CD14-positive monocyte (primary cell): ENCODE measurements at regions not wholly inside any gene's neighbourhood (a gene's known extent, or its start where the extent isn't known, plus 50 kb on each side); places are given as distances from the start of the nearest gene placed in this dataset.

Experiments
- DNase-seq, 3 donors: peaks; one replicate each; pipeline ENCODE4 v3.0.0-alpha.2; 2011 to 2022
- H2AFZ ChIP-seq: 2 replicates; pipeline ENCODE4 v1.6.0; 2012; ENCODE audit warnings: mild to moderate bottlenecking, low read depth, low read length, inconsistent platforms; ENCODE audit not compliant: insufficient read depth, poor library complexity, severe bottlenecking
- H3K27ac ChIP-seq, 2 donors: 1 replicate in 1 of 2; 2 replicates in 1 of 2; pipeline ENCODE4 v1.5.1; 2012 to 2013; ENCODE audit warnings: low read length in 2 of 2, control low read depth in 1 of 2, inconsistent platforms in 1 of 2, low read depth in 1 of 2, mild to moderate bottlenecking in 1 of 2
- H3K27me3 ChIP-seq, 2 donors: one replicate each; pipeline versions ENCODE4 v1.6.0 to v1.6.1; 2011 to 2013; ENCODE audit warnings: low read length in 2 of 2; ENCODE audit not compliant: control insufficient read depth in 2 of 2, insufficient read depth in 2 of 2
- H3K36me3 ChIP-seq, 2 donors: replicated peaks in 1 of 2; 1 replicate in 1 of 2; 2 replicates in 1 of 2; pipeline versions ENCODE4 v1.5.1 to v1.6.1; 2012 to 2013; ENCODE audit warnings: low read length in 2 of 2, control low read depth in 1 of 2, inconsistent platforms in 1 of 2, mild to moderate bottlenecking in 1 of 2; ENCODE audit not compliant: insufficient read depth in 2 of 2, control insufficient read depth in 1 of 2
- H3K4me1 ChIP-seq, 2 donors: 1 replicate in 1 of 2; 2 replicates in 1 of 2; pipeline versions ENCODE4 v1.5.1 to v1.6.1; 2012 to 2013; ENCODE audit warnings: low read length in 2 of 2, control low read depth in 1 of 2, inconsistent platforms in 1 of 2, mild to moderate bottlenecking in 1 of 2, moderate library complexity in 1 of 2; ENCODE audit not compliant: insufficient read depth in 2 of 2, control insufficient read depth in 1 of 2
- H3K4me2 ChIP-seq: replicated peaks from 2 replicates; pipeline ENCODE3; 2012; ENCODE audit warnings: low read length, moderate library complexity, mild to moderate bottlenecking; ENCODE audit not compliant: poor library complexity, severe bottlenecking; ENCODE audit errors: extremely low read depth
- H3K4me3 ChIP-seq, 3 experiments: fragments of 200-600 bp in 1 of 3; sonication (generic) in 1 of 3; replicated peaks in 1 of 3; 1 replicate in 2 of 3; 2 replicates in 1 of 3; pipeline ENCODE4 v1.5.1; 2011 to 2013; ENCODE audit warnings: low read length in 3 of 3, mild to moderate bottlenecking in 3 of 3, control low read depth in 2 of 3, low read depth in 2 of 3, inconsistent platforms in 1 of 3, moderate library complexity in 1 of 3
- H3K79me2 ChIP-seq: 2 replicates; pipeline ENCODE4 v1.6.0; 2012; ENCODE audit warnings: mild to moderate bottlenecking, control low read depth, inconsistent platforms, low read length, moderate library complexity; ENCODE audit not compliant: insufficient read depth
- H3K9ac ChIP-seq: 2 replicates; pipeline ENCODE4 v1.6.0; 2017; ENCODE audit warnings: low read length, mild to moderate bottlenecking; ENCODE audit not compliant: insufficient read depth, poor library complexity, severe bottlenecking
- H3K9me3 ChIP-seq, 2 donors: replicated peaks in 1 of 2; 1 replicate in 1 of 2; 2 replicates in 1 of 2; pipeline versions ENCODE4 v1.5.1 to v1.6.1; 2012 to 2013; ENCODE audit warnings: low read length in 2 of 2, control low read depth in 1 of 2; ENCODE audit not compliant: control insufficient read depth in 1 of 2, insufficient read depth in 1 of 2
- H4K20me1 ChIP-seq: 2 replicates; pipeline ENCODE4 v1.6.0; 2012; ENCODE audit warnings: mild to moderate bottlenecking, low read length, control low read depth, moderate library complexity; ENCODE audit not compliant: insufficient read depth
- H3K27ac Mint-ChIP-seq, 7 donors: one replicate each; pipeline ENCODE4 v1.8.0; 2020; ENCODE audit warnings: mild to moderate bottlenecking in 7 of 7, mixed read lengths in 7 of 7, moderate library complexity in 6 of 7, inconsistent platforms in 2 of 7
- H3K27me3 Mint-ChIP-seq, 3 donors: one replicate each; pipeline ENCODE4 v1.8.0; 2021 to 2022; ENCODE audit warnings: low read depth in 3 of 3, mild to moderate bottlenecking in 3 of 3, mixed read lengths in 3 of 3, moderate library complexity in 3 of 3, inconsistent platforms in 1 of 3
- H3K36me3 Mint-ChIP-seq, 2 donors: one replicate each; pipeline ENCODE4 v1.8.0; 2020; ENCODE audit warnings: mixed read lengths in 2 of 2, inconsistent platforms in 1 of 2, mild to moderate bottlenecking in 1 of 2
- H3K4me1 Mint-ChIP-seq: one replicate; pipeline ENCODE4 v1.8.0; 2020; ENCODE audit warnings: mild to moderate bottlenecking, mixed read lengths
- H3K4me3 Mint-ChIP-seq, 2 donors: one replicate each; pipeline ENCODE4 v1.8.0; 2020; ENCODE audit warnings: mild to moderate bottlenecking in 2 of 2, mixed read lengths in 2 of 2, moderate library complexity in 1 of 2
- H3K9me3 Mint-ChIP-seq, 7 donors: one replicate each; pipeline ENCODE4 v1.8.0; 2020 to 2022; ENCODE audit warnings: mixed read lengths in 7 of 7, mild to moderate bottlenecking in 6 of 7, moderate library complexity in 6 of 7, inconsistent platforms in 2 of 7
- WGBS: methylation state at CpG from one replicate; pipeline ENCODE4 v1.1.5; 2013; ENCODE audit warnings: missing lambda C conversion rate; ENCODE audit not compliant: insufficient coverage; 5-methylcytosine and 5-hydroxymethylcytosine counted together
- intact Hi-C, 2 donors: fragments of 100-400 bp; cut with micrococcal nuclease; formaldehyde crosslinking; loops; one replicate each; pipeline versions ENCODE4 v1.15.0 to v1.15.1; 2023
- TF ChIP-seq, protein P1 (sequence below): fragments of 200-600 bp; IDR thresholded peaks from one replicate; pipeline ENCODE4 v1.8.0; 2022; ENCODE audit warnings: antibody characterized with exemption, mild to moderate bottlenecking

DNA sequence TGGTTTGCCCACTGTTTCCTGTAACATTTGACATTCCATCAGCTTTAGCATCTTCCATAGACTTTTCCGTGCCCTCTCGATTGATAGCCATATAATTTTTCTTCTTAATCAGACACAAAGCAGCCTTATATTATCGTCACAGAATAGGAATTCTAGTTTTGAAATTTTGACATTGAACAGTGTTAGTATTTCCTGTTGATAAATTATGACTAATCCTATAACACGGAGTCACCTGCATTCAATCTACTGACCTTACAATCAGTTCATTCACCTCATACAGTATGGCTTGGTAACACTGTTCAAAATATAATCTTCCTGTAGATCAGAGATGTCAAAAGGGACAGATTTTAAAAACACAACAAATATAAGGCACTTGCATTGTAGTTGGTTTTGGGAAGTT, 423.7 kb downstream of the C3orf38 start:
- no peaks in the 10 kb centered on the region for H4K20me1 ChIP-seq
- no peak for DNase-seq
- H3K4me2 ChIP-seq = no peak overlapping the region
- no peaks in the 10 kb centered on the region for H3K9me3 ChIP-seq
- no peak overlapping the region for H3K4me3 ChIP-seq
- H3K4me1 Mint-ChIP-seq = no peaks in the 10 kb centered on the region
- WGBS = 100% methylated on average over 2 of the region's 4 CpGs
- H3K79me2 ChIP-seq = no peaks in the 10 kb centered on the region
- H3K27ac ChIP-seq = no peak overlapping the region
- H3K4me3 Mint-ChIP-seq = no peak overlapping the region
- H3K9ac ChIP-seq = no peak overlapping the region
- no peaks in the 10 kb centered on the region for H3K4me1 ChIP-seq
- H2AFZ ChIP-seq = no peak overlapping the region
- H3K36me3 ChIP-seq = no peaks in the 10 kb centered on the region
- H3K27ac Mint-ChIP-seq = no peak overlapping the region
- H3K36me3 Mint-ChIP-seq = no peaks in the 10 kb centered on the region
- TF ChIP-seq, protein P1, sequence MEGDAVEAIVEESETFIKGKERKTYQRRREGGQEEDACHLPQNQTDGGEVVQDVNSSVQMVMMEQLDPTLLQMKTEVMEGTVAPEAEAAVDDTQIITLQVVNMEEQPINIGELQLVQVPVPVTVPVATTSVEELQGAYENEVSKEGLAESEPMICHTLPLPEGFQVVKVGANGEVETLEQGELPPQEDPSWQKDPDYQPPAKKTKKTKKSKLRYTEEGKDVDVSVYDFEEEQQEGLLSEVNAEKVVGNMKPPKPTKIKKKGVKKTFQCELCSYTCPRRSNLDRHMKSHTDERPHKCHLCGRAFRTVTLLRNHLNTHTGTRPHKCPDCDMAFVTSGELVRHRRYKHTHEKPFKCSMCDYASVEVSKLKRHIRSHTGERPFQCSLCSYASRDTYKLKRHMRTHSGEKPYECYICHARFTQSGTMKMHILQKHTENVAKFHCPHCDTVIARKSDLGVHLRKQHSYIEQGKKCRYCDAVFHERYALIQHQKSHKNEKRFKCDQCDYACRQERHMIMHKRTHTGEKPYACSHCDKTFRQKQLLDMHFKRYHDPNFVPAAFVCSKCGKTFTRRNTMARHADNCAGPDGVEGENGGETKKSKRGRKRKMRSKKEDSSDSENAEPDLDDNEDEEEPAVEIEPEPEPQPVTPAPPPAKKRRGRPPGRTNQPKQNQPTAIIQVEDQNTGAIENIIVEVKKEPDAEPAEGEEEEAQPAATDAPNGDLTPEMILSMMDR = no peak
- H3K27me3 ChIP-seq = no peaks in the 10 kb centered on the region
- intact Hi-C loops = no loop called here
- H3K27me3 Mint-ChIP-seq = peaks cover 0 to 1% (median 0%) of the 10 kb centered on the region in 3 donors
- H3K9me3 Mint-ChIP-seq = peaks cover 0 to 7% (median 0%) of the 10 kb centered on the region in 7 donors

- WGBS = 94% methylated on average over 4 of the region's 4 CpGs
- TF ChIP-seq, protein P1 = no peak
Measured at GRCh38 chr3:88574146-88574545, 424.4 kb downstream of the C3orf38 start.

More at GRCh38 chr3:88574146-88574545, 424.4 kb downstream of the C3orf38 start:
- Histone ChIP-seq H3K9me3 (no peaks in the 10 kb centered on the region), H3K27me3 (no peaks in the 10 kb centered on the region), H3K4me3 (no peak overlapping the region), H2AFZ (no peak overlapping the region), H4K20me1 (no peaks in the 10 kb centered on the region), H3K79me2 (no peaks in the 10 kb centered on the region), H3K27ac (no peak overlapping the region), H3K4me1 (no peaks in the 10 kb centered on the region), H3K4me2 (no peak overlapping the region), H3K36me3 (no peaks in the 10 kb centered on the region), H3K9ac (no peak overlapping the region)
- no peak overlapping the region for H3K27ac Mint-ChIP-seq
- H3K4me1 Mint-ChIP-seq = no peaks in the 10 kb centered on the region
- intact Hi-C loops = no loop called here
- no peak for DNase-seq
- no peak overlapping the region for H3K4me3 Mint-ChIP-seq
- peaks cover 0 to 5% (median 3%) of the 10 kb centered on the region in 7 donors for H3K9me3 Mint-ChIP-seq
- no peaks in the 10 kb centered on the region for H3K36me3 Mint-ChIP-seq
- peaks cover 0 to 1% (median 0%) of the 10 kb centered on the region in 3 donors for H3K27me3 Mint-ChIP-seq
